ENCODE measurements at regions not wholly inside any gene's neighbourhood (a gene's known extent, or its start where the extent isn't known, plus 50 kb on each side); places are given as distances from the start of the nearest gene placed in this dataset.
"Not testable (repeated sequence)": the region's sequence is repeated elsewhere in the genome, so short reads cannot be mapped to it uniquely, and the experiment has no call there.

DNA sequence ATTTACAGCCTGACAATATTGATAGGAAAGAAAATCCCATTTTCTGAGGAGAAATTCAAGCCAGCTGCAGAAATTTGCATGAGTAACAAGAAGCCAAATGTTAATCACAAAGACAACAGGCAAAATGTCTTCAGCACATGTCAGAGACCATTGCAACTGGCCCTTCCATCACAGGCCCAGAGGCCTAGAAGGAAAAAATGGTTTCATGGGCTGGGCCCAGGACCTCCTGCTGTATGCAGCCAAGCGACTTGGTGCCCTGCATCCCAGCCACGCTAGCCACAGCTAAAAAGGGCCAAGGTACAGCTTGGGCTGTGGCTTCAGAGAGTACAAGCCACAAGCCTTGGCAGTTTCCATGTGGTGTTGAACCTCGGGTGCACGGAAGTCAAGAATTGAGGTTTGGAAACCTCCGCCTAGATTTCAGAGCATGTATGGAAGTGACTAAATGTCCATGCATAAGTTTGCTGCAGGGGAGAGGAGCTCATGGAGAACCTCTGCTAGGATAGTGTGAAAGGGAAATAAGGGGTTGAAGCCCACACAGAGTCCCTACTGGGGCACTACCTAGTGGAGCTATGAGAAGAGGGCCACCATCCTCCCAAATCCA is 1474.0 kb downstream of the PCDH9 start:
- H3K27ac ChIP-seq: no peak overlapping the region
- no peak for DNase-seq (ENCODE audit: low read depth, low spot score)

DNA sequence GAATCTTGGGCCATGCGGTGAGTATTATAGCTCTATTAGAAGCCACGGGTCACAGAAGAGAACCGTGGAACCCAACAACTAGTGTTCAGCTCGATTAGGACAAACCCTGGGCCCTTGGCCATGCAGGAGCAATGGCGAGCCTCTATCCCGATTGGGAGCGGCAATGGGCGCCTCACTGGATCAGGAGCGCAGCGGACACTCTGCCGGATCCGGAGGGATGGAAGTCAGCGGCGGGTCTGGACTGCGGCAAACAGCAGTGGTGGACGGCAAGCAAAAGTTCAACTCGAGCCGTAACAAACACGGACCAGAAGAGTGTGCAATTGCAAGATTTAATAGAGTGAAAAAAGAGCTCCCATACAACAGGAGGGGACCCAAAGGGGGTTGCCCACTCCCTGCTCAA is 1481.9 kb downstream of the PCDH9 start:
- no peak for DNase-seq (ENCODE audit: low read depth, low spot score)
- H3K27ac ChIP-seq: no peak overlapping the region

DNA sequence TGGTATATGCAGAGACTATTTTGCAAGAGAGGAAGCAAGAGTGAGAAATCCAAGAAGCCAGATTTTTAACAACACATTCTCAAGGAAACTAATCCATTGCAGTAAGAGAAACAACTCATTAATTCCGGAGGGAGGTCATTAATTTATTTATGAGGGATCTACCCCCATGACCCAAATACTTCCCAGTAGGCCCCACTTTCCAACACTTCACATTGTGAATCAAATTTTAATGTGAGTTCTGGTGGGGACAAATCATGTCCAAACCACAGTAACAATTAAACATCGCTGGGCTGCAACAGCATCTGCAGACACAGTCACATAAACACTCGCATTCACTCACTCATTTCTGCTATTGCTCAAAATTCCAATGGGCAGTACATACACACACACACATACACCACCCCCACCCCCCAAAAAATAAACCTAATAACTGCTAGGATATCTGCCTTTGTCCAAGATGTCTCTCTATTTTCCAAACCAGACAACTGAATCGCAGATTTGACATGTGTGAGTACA is 1483.7 kb downstream of the PCDH9 start:
- H3K27ac ChIP-seq: no peak overlapping the region
- DNase-seq (ENCODE audit: low read depth, low spot score): no peak

DNA sequence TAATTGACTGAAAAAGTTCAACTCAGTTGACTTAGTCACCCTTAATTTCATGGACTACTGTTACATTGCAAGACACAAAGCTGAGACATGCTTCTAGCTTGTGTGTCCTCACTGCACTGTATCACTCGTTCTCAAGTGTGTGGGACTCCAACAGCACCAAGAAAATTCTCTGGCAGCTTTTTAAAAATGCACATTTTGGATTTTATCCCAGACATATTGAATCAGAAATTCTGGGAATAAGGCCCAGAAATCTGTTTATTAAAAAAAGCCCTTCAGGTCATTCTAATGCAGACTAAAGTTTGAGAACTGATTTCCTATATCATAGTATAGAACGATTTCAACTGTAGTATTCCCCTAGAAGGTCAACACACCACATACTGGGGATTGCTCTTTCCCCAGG is 1485.3 kb downstream of the PCDH9 start:
- DNase-seq (ENCODE audit: low read depth, low spot score): no peak
- H3K27ac ChIP-seq: no peak overlapping the region

DNA sequence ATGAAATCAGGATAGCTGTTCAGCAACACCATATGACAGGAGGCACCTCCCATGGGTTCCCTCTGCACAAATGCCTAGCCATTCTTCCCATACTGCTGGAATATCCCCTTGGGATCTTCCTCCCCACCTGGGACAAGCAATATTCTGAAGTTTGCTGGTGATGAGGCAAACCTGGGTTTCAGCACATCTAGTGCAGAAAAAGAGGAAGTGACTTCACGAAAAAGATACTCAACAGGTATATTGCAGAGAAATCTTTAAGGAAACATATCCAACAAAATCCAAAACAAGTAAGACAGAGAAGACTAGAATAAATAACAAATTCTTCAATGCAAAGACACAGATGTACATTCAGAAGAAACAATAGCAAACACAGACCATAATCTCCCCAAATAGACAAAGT is 1497.0 kb downstream of the PCDH9 start:
- no peak overlapping the region for H3K27ac ChIP-seq
- no peak for DNase-seq (ENCODE audit: low read depth, low spot score)

DNA sequence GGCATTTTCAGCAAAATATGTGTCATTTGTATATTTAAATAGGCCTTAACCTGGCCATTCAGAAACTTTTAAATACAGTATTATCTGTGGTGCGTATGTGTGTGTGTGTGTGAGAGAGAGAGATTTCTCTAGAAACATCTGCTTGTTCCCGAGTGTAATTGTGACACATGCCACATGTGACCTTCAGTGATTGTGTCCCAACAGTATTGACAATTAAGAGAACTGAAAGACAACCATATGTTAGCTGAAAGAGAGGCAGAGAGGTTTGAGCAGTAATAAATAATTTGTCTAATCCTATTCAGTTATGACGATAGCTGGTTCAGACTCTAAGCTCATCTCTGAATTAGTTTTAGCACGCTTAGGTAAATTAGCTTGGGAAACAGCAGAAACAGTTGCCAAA is 1503.1 kb downstream of the PCDH9 start:
- H3K27ac ChIP-seq: no peak overlapping the region
- no peak for DNase-seq (ENCODE audit: low read depth, low spot score)

DNA sequence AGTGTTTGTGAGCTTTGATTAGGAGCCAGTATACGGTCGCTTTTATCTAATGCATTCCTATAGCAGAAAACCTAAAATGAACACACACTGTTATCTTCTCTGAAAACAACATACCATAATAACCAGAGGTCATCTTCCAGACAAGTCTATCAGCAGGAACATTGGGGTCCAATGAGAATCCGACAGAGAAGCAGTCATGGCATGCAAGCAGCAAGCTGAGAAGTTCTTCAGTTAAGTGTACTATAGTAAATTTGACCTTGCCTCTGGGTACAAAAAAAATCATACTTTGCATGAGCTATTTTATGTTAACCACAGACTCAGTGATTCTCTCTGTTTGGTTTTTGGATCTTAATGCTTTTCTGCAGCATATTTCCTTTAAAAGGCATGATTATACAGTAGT is 1505.1 kb downstream of the PCDH9 start:
- H3K27ac ChIP-seq: no peak overlapping the region

DNA sequence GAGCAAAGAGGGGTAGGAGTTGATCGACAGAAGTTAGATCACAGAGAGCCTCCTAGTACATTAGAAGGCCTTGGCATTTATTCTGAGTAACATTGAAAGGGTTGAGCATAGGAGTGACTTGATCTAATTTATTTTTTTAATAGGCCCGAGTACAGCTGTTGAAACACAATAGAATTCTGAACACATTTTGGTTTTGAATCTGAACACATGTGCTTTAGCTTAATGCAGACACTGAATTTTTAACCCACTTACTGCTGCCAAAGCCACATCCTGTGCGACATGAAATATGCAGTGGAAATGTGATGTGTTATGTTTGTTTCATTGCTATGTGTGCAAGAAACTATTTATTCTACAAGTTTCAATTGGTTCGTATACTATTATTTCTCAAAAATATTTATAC is 1505.9 kb downstream of the PCDH9 start:
- H3K27ac ChIP-seq: no peak overlapping the region
- DNase-seq (ENCODE audit: low read depth, low spot score): no peak

More for the DNA sequence above, 1505.1 kb downstream of the PCDH9 start:
- no peak for DNase-seq (ENCODE audit: low read depth, low spot score)

DNA sequence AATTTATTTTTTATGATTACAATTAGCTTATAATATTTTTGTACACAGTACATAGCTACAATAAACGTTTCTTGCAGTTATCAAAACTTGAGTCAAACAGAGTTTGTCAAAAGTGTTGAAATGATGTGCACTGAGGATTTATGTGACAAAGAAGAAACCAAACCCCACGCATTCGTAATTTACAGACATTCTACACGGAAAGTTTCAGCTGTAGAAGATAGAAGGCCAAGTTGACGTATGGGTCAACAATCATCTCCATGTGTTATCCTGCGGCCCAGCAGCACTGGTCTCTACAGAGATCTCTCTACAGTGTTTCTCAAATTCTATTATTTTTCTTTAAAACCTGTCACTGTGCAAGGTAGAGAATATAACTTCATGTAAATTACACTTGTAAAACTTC is 1507.6 kb downstream of the PCDH9 start:
- DNase-seq (ENCODE audit: low read depth, low spot score): no peak
- H3K27ac ChIP-seq: no peak overlapping the region

DNA sequence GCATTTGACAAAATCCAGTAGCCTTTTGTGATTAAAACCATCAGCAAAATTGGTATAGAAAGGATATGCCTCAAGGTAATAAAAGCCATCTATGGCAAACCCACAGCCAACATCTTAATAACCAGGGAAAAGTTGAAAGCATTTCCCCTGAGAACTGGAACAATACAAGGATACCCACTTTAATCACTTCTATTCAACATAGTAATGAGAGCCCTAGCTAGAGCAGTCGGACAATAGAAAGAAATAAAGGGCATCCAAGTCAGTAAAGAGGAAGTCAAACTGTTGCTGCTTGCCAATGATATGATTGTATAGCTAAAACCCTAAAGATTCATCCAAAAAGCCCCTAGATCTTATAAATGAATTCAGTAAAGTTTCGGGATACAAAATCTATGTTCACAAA is 1510.3 kb downstream of the PCDH9 start:
- no peak for DNase-seq (ENCODE audit: low read depth, low spot score)
- no peak overlapping the region for H3K27ac ChIP-seq

DNA sequence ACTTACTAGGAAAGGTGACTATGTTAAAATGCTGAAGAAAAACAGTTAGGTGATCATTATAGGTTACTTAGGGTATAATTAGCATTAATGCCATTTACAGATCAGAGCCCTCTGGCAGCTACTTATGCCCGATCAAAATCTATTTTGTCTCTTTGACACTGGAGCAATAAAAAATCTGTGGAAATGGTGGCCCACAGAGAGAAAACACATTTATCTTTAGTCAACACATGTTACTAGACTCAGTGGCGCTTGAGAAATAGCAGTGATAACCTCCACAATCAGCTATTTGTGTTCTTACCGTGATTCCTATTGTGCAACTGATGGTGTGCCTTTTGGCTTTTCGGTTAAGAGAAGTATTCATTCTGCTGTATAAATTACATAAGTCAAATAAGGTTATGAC is 1519.6 kb downstream of the PCDH9 start:
- no peak overlapping the region for H3K27ac ChIP-seq
- DNase-seq (ENCODE audit: low read depth, low spot score): no peak

DNA sequence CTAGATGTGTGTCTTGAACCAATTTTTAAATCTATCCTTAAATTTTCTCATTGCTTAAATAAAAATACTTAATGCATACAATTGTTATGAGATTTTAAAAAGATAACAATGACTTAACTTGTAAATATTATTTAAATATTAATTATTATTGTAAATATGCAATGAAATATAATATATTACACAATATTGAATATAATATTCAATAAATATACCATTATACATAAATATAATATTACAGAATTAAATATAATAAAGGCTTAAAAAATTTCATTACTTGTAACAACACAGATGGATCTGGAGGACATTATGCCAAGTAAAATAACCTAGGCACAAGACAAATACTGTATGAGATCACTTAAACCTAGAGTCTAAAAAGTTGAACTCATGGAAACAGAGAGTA is 1532.3 kb downstream of the PCDH9 start:
- H3K27ac ChIP-seq: no peak overlapping the region
- DNase-seq (ENCODE audit: low read depth, low spot score): no peak

DNA sequence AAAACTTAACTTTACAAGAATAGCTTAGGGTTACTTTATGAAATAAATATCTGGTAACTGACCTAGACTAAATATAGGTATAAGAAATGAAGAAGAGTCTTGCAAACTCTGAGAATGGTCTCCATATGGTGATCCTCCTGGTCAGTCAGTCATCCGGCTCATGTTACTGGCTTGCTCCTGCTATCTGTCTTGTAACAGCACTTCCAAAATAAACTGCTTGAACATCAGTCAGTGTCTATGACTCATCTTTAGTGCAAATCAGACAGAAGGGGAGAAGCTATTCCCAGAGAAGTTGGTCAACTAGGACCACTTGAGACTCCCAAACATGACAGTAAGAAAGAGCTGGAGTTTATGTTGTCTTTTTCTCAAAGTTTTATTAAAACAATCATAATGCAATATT is 1550.9 kb downstream of the PCDH9 start:
- no peak overlapping the region for H3K27ac ChIP-seq
- DNase-seq (ENCODE audit: low read depth, low spot score): no peak

DNA sequence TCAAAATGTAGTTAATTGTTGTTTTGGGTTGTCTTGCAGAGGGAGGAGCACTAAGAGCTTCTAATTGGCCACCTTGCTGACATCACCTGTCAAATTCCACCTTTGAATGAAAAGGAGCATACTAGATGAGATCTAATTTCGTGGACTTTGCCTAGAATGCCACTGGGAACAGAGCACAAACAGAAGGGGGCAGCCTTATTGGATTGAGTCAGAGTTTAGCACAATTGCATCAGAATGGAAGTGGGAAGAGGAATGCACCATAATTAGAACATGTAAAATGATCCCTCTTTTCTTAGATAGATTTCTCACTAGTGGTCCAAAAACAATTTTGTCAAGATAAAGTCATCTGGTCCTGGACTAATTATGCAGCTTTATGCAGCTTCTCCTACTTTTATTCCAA is 1552.2 kb downstream of the PCDH9 start:
- no peak for DNase-seq (ENCODE audit: low read depth, low spot score)
- H3K27ac ChIP-seq: no peak overlapping the region

DNA sequence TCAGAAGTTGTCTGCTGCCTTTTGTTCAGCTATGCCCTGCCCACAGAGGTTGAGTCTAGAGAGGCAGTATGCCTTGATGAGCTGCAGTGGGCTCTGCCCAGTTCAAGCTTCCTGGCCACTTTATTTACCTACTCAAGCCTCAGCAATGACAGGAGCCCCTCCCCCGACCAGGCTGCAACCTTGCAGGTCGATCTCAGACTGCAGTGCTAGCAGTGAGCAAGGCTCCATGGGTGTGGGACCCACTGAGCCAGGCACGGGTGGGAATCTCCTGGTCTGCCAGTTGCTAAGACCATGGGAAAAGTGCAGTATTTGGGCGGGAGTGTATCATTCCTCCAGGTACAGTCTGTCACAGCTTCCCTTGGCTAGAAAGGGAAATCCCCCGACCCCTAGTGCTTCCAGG is 1554.8 kb downstream of the PCDH9 start:
- H3K27ac ChIP-seq; DNase-seq (ENCODE audit: low read depth, low spot score): not testable (repeated sequence)

DNA sequence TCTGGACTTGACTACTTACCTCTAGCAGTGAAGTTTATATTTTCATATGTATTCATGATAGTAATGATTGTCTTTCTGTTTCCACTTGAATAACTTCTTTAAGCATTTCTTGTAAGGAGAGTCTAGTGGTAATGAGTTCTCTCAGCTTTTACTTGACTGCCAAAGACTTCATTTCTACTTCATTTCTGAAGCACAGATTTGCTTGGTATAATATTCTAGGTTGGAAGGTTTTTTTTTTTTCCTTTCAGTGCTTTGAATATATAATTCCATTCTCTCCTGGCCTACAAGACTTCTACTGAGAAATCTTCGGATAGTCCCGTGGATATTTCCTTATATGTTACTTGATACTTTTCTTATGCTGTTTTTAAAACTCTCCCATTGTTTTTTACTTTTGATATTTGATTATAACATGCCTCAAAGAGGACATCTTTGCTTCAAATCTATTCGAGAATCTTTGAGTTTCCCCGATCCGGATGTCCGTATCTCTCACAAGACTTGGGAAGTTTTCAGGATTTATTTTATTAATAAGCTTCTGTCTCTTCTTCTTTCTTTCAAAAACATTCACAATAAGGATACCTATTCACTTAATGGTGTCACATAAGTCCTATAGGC is 1560.0 kb downstream of the PCDH9 start:
- DNase-seq (ENCODE audit: low read depth, low spot score): no peak

DNA sequence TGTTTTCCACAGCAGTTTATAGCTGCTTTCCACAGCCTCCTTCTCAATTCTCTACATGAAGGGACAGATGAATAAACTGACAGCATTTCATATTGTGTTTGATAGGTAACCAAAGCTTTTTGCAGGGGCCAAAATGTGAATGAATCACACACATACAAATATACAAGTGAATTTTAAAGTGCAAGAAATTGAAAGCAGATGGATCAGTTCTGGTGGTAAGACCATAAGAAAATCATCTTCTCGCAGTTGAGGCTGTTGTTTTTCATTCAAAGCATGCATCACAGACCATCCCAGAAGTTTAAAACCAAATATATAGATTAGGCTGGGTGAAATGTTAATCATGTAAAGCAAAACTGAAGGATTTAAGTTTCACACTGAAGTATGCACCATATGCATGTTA is 1569.4 kb downstream of the PCDH9 start:
- H3K27ac ChIP-seq: no peak overlapping the region
- no peak for DNase-seq (ENCODE audit: low read depth, low spot score)

More for the DNA sequence above, 1560.0 kb downstream of the PCDH9 start:
- H3K27ac ChIP-seq: no peak overlapping the region

DNA sequence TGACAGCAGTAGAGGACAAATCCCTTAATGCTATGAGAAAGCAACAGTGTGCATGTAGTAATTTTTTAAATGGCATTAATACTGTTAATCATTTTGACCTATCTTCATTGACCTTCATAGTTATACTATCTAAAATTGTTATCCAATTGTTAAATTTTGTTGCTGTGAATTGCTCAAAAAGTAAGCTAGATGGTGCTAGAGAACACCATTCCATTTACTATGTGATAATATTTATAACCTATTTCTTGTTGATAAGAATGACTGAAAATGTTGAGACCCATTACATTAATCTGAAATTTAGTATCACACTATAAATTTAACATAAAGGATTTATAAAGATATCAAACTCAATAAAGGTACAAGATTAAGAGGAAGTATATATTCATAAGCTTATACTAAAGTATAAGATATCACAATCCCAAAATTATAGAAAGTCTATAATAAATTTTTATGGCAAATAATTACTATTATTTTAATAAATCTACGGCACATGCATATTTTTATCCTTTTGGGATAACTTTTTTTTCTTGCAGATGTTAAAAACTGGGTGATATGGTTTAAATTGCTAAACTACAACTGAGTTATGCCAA is 1573.3 kb downstream of the PCDH9 start:
- H3K27ac ChIP-seq: no peak overlapping the region
- DNase-seq (ENCODE audit: low read depth, low spot score): no peak

DNA sequence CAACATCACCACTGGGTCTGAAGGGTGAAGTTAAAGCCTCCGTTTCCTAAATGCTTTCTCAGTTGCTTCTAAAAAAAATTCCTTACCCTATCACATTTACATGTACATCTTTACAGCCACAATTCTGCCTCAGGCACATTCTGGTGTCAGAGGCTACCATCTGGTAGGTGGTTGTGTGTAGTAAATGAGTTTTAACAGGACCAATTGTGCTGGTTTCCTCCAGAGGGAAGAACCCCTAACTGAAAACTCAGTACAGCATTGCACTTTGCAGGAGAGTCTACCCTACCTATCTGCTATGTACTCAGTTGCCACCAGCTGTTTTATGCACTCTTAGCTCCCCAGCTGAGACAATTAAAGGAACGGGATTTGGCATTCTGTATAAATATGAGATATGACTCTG is 1576.5 kb downstream of the PCDH9 start:
- no peak for DNase-seq (ENCODE audit: low read depth, low spot score)
- no peak overlapping the region for H3K27ac ChIP-seq

DNA sequence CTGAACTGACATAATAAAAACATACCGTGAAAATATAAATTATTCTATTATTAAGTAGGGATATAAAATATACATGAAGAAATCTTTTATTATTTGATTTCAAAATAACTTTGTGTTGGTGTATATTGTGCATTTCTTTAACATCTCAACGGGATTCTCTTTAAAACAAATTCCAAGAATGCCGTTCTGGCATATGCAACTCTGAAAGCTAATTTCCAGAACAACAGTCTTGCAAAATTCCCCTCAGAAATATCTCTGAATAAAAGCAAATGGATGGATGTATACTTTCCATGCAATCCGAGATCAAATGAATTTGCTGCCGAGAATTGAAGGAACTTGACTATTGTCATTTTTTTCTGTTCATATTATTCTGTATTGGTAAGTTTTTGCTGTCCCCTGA is 1579.8 kb downstream of the PCDH9 start:
- H3K27ac ChIP-seq: no peak overlapping the region
- DNase-seq (ENCODE audit: low read depth, low spot score): no peak

DNA sequence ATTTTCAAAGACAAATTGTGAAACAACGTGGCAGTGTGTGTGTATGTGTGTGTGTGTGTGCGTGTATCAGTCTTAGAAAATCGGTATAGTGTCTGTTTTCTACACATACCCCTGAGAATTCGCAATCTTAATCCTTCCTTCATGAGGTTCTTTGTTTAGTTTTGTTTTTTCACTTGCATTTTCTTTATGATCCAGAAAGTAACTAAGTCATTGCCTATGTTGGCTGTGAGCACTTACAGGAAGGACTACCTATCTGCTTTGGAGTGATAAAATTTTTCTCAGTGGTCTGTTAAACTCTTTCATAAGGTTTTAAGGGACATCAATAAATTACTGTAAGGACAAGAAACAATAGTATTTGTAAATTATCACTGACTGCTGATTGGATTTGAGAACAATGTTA is 1587.1 kb downstream of the PCDH9 start:
- no peak for DNase-seq (ENCODE audit: low read depth, low spot score)
- no peak overlapping the region for H3K27ac ChIP-seq

DNA sequence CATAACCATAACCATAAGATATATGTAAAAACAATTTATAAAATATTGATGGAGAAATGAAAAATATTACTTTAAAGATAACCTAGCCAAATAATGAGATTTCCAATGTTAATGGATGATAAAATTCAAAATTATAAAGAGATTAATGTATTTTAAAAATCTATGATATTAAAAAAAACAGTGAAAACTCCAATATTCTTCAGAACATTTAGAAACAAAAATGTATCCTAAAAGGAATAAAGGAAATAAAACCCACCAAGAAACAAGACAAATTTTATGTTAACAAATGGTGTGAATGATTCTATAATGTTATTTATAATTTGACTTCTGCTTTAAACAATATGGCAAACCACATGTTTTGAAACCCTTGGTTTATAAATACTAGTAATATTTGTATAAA is 1587.8 kb downstream of the PCDH9 start:
- DNase-seq (ENCODE audit: low read depth, low spot score): no peak
- H3K27ac ChIP-seq: no peak overlapping the region
